ENCODE measurements at regions not wholly inside any gene's neighbourhood (a gene's known extent, or its start where the extent isn't known, plus 50 kb on each side); places are given as distances from the start of the nearest gene placed in this dataset.

GRCh38 chr18:34493099-34493544 lies 217.0 kb upstream of the DTNA start:
- TF ChIP-seq CTCF (conservative IDR thresholded peaks at IDR 0.05; ENCODE audit: low read length) (no peak), EZH2phosphoT487 (IDR thresholded peaks at IDR 0.05; ENCODE audit: borderline replicate concordance, low read depth, low read length) (no peak)
